ENCODE measurements at regions not wholly inside any gene's neighbourhood (a gene's known extent, or its start where the extent isn't known, plus 50 kb on each side); places are given as distances from the start of the nearest gene placed in this dataset.
A peak's percentile ranks its signal among the peaks of the same experiment; 100 is the strongest.

DNA sequence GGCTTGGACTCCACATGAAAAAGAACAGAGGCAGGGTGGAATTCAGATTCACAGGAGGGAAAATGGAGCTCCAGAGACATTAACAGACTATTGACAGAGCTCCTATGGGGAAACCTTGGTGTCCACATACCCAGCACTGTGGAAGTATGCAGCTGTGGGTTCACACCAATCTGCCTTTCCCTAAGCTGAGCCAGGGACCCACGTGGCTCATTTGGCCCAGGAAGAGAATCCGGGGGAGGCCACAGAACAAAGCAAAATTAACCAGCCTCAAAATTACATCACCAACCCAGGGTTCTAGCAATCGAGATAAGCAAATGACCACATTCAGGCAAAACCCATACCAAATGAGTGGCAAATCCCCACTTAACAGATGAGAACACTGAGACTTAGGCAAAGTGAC lies 105.8 kb upstream of the TWIST2 start:
- DNase-seq: no peak
- Histone ChIP-seq H3K27ac (no peak overlapping the region), H3K9me3 (replicated peaks) (peaks cover 4% of the 10 kb centered on the region; the same call in 1 of the 2 replicates), H3K4me1 (no peaks in the 10 kb centered on the region), H3K36me3 (no peaks in the 10 kb centered on the region), H3K4me3 (no peak overlapping the region), H3K27me3 (0 out of 2 replicates have a peak, but pooled peaks cover 2% of the 10 kb centered on the region)

DNA sequence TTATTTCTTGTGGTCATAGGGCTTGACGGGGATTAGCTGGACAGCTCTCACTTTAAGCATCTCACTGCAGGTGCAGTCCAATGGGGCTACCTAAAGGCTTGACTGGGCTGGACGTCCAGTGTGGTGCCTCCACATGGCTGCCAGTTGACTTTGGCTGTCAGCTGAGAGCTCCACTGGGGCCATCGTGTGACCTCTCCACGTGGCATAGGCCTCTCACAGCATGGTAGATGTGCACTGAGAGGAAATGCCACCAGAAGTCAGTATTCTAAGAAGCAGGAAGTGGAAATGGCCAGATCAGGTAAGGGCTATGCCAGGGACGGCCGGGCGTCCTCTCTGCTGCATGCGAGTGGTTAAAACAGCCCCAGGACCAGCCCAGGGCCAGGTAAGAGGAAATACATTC lies 105.2 kb upstream of the TWIST2 start:
- no peak for DNase-seq
- H3K27me3 ChIP-seq: 0 out of 2 replicates have a peak, but pooled peaks cover 2% of the 10 kb centered on the region
- H3K27ac ChIP-seq: no peak overlapping the region
- peaks cover 2% of the 10 kb centered on the region; the same call in 1 of the 2 replicates for H3K9me3 ChIP-seq (replicated peaks)
- no peaks in the 10 kb centered on the region for H3K4me1 ChIP-seq
- H3K36me3 ChIP-seq: no peaks in the 10 kb centered on the region
- H3K4me3 ChIP-seq: no peak overlapping the region

DNA sequence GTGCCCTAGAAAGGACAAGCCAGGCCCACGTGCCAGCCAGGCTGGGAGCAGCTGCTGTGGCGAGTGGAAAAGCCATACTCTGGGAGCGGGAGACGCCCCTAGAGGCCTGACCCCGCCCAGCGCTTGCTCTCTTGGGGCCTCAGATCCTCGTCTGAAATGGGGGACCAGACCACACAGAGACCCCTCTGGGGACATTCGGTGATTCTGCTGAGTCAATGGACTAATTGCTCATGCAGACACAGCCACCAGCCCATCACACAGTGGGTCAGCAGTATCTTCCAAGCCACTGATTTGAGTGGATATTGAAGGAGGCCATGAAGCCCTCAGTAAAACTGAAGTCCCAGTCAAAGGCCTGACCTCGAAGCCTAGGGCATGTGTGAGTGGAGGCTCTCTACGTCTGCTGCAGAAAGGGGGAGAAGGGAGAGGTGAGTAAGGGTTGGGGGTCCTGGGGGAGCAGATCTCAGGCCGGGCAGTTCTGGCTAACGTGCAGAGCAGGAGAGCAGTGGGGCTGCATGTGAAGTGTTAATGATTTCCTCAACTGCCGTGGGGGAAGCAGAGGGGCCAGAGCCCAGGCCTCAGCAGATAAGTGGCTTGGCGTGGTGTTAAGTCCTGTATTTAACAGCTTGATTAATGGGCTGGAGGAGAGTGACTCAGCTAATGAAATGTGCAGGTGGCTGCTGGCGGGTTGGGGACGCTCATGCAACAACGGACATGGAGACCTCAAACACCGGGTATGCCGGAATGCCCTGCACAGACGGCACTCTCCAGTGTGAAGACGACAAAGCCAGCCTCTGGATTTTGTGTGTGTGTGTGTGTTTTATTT lies 104.4 kb upstream of the TWIST2 start:
- H3K4me1 ChIP-seq: no peaks in the 10 kb centered on the region
- no peaks in the 10 kb centered on the region for H3K36me3 ChIP-seq
- no peak for DNase-seq
- H3K27ac ChIP-seq: no peak overlapping the region
- 0 out of 2 replicates have a peak, but pooled peaks cover 2% of the 10 kb centered on the region for H3K27me3 ChIP-seq
- H3K9me3 ChIP-seq (replicated peaks): no peaks in the 10 kb centered on the region
- H3K4me3 ChIP-seq: no peak overlapping the region

DNA sequence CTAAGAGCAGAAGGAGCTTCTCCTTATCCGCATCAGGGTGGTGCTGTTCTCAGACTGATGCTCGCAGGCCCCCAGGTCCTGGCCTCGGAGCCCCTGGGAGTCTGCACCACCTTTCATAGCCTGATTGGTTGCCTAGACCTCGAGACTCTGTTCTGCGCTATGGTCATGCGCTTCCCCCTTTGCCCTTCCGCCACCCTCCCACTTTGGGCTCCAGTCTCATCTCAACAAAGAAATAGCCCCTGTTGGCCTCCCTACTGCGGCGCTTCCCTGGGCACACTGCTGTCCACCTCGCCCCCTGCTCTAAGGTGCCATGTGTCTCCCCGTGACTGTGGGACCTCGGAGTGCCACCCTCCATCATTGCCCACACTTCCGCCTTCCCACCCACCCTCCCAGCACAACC lies 102.9 kb upstream of the TWIST2 start:
- H3K36me3 ChIP-seq: no peaks in the 10 kb centered on the region
- H3K27ac ChIP-seq: no peak overlapping the region
- H3K27me3 ChIP-seq: no peaks in the 10 kb centered on the region
- no peak for DNase-seq
- no peaks in the 10 kb centered on the region for H3K9me3 ChIP-seq (replicated peaks)
- H3K4me3 ChIP-seq: no peak overlapping the region
- no peaks in the 10 kb centered on the region for H3K4me1 ChIP-seq

DNA sequence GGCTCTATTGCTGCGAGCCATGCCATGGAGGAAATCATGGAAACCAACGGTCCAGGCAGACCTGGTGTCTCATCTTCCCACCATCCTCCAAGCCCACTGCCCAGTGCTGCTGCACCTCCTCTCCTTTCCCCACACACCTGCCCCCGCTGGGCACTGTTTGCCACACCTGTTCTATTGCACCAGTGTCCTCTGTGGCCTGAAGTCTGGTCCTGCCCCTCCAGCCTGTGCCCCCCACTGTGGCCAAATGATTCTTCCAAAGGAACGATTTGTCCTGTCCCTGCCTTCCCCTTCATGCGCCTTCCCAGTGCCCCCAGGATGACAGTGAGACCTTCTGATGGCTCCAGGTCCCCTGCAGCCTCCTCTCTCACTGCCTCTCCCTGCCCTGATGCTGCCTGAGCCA lies 101.9 kb upstream of the TWIST2 start:
- no peak for DNase-seq
- Histone ChIP-seq H3K4me1 (no peaks in the 10 kb centered on the region), H3K27me3 (no peaks in the 10 kb centered on the region), H3K36me3 (no peaks in the 10 kb centered on the region), H3K4me3 (no peak overlapping the region), H3K27ac (no peak overlapping the region), H3K9me3 (replicated peaks) (no peaks in the 10 kb centered on the region)

DNA sequence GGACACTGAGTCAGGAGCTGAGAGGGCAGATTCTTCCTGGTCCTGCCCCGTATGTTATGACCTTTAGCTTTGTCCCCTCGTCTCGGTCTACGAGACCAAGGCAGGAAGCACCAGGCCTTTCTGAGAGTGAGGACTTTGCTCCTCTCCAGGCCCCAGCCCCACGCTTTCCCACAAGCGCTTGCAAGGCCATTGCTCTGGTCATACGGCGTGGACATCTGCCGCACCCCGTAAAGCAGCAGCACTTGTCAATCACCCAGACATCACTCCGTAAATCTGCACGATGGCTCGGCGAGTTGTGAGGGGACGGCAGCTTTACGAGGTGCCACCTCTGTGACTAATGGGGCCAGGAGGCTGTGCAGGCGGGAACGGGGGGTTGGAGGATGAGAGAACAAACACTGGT lies 100.8 kb upstream of the TWIST2 start:
- DNase-seq: no peak
- no peaks in the 10 kb centered on the region for H3K36me3 ChIP-seq
- H3K4me3 ChIP-seq: no peak overlapping the region
- no peaks in the 10 kb centered on the region for H3K27me3 ChIP-seq
- H3K4me1 ChIP-seq: no peaks in the 10 kb centered on the region
- H3K27ac ChIP-seq: no peak overlapping the region
- no peaks in the 10 kb centered on the region for H3K9me3 ChIP-seq (replicated peaks)

DNA sequence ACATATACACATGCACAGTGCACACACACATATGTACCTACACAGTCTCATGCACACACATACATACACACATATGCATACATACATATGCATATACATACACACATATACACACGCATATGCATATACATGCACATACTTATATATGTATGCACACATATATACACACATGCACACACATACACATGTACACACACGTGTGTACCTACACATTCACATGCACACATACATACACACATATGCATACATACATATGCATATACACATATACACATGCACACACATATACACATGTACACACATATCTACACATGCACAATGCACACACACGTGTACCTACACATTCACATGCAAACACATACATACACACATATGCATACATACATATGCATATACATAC lies 100.3 kb upstream of the TWIST2 start:
- no peak for DNase-seq
- Histone ChIP-seq H3K4me3 (no peak overlapping the region), H3K9me3 (replicated peaks) (no peaks in the 10 kb centered on the region), H3K27me3 (no peaks in the 10 kb centered on the region), H3K27ac (no peak overlapping the region), H3K36me3 (no peaks in the 10 kb centered on the region), H3K4me1 (no peaks in the 10 kb centered on the region)

DNA sequence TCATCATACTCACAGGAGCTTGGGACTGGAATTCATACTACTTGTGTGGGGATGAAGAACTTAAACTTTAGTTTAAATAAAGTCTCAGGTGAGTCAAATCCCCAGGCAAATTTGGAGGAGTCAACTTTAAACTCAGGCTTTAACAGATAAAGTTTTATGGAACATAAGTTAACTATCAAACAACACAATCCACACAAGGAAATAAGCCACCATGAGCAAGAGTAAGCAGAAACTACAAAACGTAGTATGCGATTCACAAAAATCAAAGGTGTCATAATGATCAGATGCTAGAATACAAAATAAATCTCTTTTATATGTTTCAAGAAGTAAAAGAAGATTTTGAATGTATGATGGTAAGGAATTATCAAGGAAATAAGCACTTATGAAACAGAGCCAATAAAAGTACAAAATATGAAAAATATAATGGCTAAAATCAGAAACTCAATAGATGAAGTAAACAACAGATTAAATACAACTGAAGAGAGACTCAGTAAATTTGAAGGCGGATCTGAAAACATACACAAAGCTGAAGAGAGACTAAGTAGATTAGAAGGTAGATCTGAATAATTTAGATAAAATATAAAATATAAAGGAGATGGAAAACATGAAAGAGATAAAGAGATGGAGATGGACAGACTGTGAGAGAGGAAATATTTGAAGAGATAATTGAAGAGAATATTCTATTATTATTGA lies 97.5 kb upstream of the TWIST2 start:
- no peak overlapping the region for H3K27ac ChIP-seq
- H3K9me3 ChIP-seq (replicated peaks): no peaks in the 10 kb centered on the region
- H3K36me3 ChIP-seq: no peaks in the 10 kb centered on the region

DNA sequence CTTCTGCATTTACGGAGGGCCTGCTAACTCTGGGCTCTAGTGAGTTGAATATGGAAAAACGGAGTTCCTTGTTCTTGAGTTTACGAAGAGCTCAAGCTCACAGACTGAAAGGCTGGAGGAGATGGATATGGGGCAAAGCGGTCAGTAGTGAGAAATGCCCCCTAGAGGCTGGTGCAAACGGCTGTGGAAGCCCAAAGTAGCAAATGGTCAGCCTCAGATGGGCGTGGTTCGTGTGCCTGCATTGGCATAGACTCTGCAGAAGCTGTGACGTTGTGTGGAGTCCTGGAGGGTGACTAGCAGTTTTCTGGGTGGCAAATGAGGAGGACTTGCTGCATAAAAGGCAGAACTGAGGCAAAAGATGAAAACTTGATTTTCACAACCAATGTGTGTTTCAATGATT lies 93.6 kb upstream of the TWIST2 start:
- no peaks in the 10 kb centered on the region for H3K4me1 ChIP-seq
- DNase-seq: no peak
- H3K36me3 ChIP-seq: no peaks in the 10 kb centered on the region
- no peak overlapping the region for H3K27ac ChIP-seq
- H3K4me3 ChIP-seq: no peak overlapping the region
- no peaks in the 10 kb centered on the region for H3K27me3 ChIP-seq
- no peaks in the 10 kb centered on the region for H3K9me3 ChIP-seq (replicated peaks)

More for the DNA sequence above, 97.5 kb upstream of the TWIST2 start:
- Histone ChIP-seq H3K27me3 (no peaks in the 10 kb centered on the region), H3K4me1 (no peaks in the 10 kb centered on the region), H3K4me3 (no peak overlapping the region)
- DNase-seq: no peak

DNA sequence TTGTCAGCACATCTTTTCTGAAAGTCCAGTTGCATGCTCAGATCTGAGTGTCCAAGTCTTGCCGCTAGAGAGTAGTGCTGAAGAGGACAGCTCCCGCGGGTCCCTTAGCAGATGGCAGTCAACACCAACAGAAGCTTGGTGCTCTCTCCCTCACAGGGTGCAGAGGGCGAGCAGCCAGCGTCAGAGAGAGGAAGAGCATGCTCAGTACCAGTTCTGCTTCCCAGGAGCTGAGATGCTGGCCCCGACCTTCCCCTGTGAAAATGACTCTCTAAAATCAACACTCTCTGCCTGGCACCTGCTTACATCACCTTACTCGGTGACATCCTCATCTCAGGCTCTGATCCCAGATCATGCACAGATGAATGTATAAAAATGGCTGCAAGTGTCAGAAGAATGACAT lies 86.0 kb upstream of the TWIST2 start:
- Histone ChIP-seq H3K27me3 (no peaks in the 10 kb centered on the region), H3K4me3 (no peak overlapping the region), H3K4me1 (peaks cover 22% of the 10 kb centered on the region), H3K27ac (no peak overlapping the region), H3K36me3 (no peaks in the 10 kb centered on the region), H3K9me3 (replicated peaks) (no peaks in the 10 kb centered on the region)
- DNase-seq: peak; percentile 32 to 45

DNA sequence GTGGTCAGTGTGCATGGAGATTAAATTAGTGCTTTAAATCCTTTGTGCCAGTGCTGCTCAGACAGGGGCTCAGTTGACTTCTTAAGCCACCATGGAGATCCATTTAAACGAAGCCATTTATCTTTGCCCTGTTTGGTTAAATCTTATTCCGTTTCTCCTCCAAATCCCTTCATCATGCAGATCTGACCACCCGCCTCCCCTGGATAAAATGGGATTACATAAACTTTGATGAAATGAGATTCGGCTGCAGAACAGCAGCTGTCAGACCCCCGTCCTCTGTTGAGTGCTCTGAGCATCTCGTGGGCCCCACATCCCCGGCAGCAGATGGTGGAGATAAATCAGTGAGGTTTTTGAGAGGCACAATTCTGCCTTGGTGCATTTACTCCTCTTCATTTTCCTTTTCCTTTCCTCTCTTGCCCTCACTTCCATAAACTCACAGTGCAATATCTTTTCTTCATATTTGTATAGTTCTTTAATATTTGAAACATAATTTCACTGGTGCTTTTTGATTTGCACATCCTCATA lies 84.4 kb upstream of the TWIST2 start:
- no peaks in the 10 kb centered on the region for H3K27me3 ChIP-seq
- 0 out of 2 replicates have a peak, but pooled peaks cover 3% of the 10 kb centered on the region for H3K9me3 ChIP-seq (replicated peaks)
- H3K4me3 ChIP-seq: no peak overlapping the region
- no peaks in the 10 kb centered on the region for H3K36me3 ChIP-seq
- DNase-seq: peak; percentile 90 to 97
- H3K4me1 ChIP-seq: peaks cover 22% of the 10 kb centered on the region
- H3K27ac ChIP-seq: peak overlapping the region; percentile 67

DNA sequence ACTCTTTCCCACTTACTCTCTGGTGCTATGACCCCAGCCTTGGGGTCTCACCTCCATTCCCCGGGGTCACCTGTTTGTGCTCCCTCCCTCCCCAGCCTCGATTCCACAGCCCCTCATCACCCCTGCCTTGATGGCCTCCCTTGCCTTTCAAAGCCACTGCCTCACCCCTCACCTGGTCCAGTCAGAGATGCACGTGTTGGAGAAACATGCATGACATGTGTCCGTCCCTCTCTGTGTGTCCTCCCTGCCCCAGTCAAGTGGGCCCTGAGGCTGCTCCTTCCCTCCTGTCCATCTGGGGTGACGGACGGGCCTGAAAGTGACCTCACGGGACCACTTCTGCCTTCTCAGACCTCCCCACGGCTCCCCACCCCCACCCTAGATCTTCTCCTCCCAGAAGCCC lies 82.3 kb upstream of the TWIST2 start:
- 0 out of 2 replicates have a peak, but pooled peaks cover 6% of the 10 kb centered on the region for H3K9me3 ChIP-seq (replicated peaks)

DNA sequence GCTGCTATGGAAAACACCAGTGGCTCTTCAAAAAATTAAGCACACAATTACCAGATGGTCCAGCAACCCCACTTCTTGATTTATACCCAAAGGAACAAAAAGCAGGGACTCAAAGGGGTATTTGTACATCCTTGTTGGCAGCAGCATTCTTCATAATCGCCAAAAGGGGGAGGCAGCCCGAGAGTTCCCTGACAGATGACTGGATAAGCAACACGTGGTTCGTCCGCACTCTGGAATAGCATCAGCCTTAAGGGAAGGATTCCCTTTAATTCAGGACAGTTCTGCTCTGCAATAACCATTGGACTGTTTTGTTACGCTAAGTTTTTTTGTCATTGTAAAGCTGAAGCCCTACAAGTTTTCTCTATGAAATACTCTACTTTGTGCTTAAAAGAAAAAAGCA lies 76.7 kb upstream of the TWIST2 start:
- peak in 1 of 2 experiments; percentile 62 for DNase-seq
- H3K4me3 ChIP-seq: no peak overlapping the region

More for the DNA sequence above, 82.3 kb upstream of the TWIST2 start:
- Histone ChIP-seq H3K4me3 (no peak overlapping the region), H3K27ac (no peak overlapping the region), H3K27me3 (no peaks in the 10 kb centered on the region), H3K36me3 (no peaks in the 10 kb centered on the region), H3K4me1 (peaks cover 22% of the 10 kb centered on the region)
- DNase-seq: no peak

DNA sequence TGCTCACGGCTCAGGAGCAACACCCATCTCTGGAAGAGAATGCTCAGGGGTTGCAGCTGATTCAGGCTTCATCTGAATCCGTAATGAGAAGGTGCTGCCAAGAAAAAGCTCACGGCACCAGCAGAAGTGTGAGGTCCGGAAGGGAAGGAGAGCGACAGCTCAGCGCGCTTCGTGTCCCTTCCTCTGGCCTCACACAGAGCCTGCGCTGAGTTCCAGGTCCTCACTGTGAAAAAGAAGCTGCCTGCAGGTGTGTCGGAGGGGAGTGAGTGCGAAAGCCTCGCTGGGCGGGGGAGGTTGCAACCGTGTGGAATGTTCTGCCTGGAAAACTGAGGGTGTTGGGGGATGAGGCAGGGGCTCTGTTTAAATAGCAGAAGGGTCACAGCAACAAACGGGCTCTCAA lies 76.2 kb upstream of the TWIST2 start:
- DNase-seq: peak in 1 of 2 experiments; percentile 23
- H3K27ac ChIP-seq: no peak overlapping the region
- 0 out of 2 replicates have a peak, but pooled peaks cover 6% of the 10 kb centered on the region for H3K9me3 ChIP-seq (replicated peaks)
- H3K4me3 ChIP-seq: no peak overlapping the region
- H3K4me1 ChIP-seq: no peaks in the 10 kb centered on the region
- no peaks in the 10 kb centered on the region for H3K36me3 ChIP-seq
- H3K27me3 ChIP-seq: no peaks in the 10 kb centered on the region

More for the DNA sequence above, 76.7 kb upstream of the TWIST2 start:
- Histone ChIP-seq H3K27ac (no peak overlapping the region), H3K4me1 (no peaks in the 10 kb centered on the region), H3K36me3 (no peaks in the 10 kb centered on the region), H3K27me3 (no peaks in the 10 kb centered on the region), H3K9me3 (replicated peaks) (0 out of 2 replicates have a peak, but pooled peaks cover 6% of the 10 kb centered on the region)

DNA sequence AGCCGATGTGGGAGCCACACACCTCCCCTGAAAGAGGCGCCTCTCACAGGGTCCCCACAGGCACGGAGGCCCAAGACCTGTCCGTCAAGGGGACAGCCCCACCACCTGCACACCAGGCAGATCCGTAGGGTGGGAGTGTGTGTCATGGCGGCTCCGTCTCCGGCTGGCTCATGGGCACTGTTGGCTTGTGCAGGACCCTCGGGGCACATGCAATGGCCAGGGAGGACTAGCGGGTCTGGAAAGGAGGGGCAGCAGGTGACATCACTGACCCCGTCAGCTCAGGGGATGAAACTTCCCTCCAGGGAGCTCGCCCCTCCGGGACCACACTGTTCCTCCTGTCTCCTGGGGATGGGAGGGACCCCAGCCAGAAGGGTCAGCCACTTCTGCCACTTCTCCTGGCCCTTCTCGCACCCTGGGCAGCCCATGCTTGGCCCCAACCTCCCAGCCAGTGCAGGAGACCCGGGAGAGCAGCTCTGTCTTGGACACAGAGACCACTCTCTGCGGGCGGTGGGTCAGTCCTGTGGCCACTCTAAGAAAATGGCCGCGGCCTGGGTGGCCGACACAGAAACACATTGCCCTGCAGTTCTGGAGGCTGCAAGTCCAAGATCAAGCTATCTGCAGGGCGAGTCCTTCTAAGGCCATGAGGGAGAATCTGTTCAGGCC lies 75.1 kb upstream of the TWIST2 start:
- Histone ChIP-seq H3K9me3 (replicated peaks) (0 out of 2 replicates have a peak, but pooled peaks cover 6% of the 10 kb centered on the region), H3K27me3 (no peaks in the 10 kb centered on the region), H3K4me1 (no peaks in the 10 kb centered on the region), H3K27ac (no peak overlapping the region), H3K4me3 (no peak overlapping the region), H3K36me3 (no peaks in the 10 kb centered on the region)
- DNase-seq: no peak
